H54 (cell line): ENCODE measurements at regions not wholly inside any gene's neighbourhood (a gene's known extent, or its start where the extent isn't known, plus 50 kb on each side); places are given as distances from the start of the nearest gene placed in this dataset.

ENCODE experiments used
- DNase-seq: peaks from one replicate; pipeline ENCODE4 v3.0.0; 2011; ENCODE audit warnings: low spot score, mixed read lengths; ENCODE audit not compliant: insufficient read length
- FAIRE-seq: peaks from 3 replicates; lab custom pipeline; 2011; peaks lifted over from hg19 to GRCh38; lab: Jason Lieb, UNC
- POLR2A ChIP-seq: IDR thresholded peaks from 2 replicates; pipeline ENCODE4 v1.6.1; 2011; ENCODE audit warnings: low read depth, mild to moderate bottlenecking, low read length

DNA sequence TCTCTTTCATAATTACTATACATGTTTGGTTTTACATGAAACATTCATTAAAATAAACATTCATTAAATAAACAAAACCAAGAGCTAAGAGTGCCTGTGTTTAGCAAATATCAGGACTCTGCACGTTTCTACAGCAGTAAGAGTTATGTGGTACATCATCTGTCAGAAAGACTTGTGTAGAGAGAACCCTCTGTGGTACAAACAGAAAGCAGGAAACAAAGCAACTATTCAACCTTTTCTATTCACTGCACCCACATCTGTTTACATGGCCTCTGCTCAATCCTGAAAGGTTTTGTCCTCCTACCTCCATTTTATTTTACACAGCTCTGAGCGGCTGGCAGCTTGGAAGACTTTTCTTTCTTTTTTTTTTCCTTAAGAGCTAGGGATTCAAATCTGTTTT, 90.7 kb upstream of the PCDH18 start:
- no peak for FAIRE-seq
- DNase-seq: no peak
- TF ChIP-seq POLR2A: no peak

DNA sequence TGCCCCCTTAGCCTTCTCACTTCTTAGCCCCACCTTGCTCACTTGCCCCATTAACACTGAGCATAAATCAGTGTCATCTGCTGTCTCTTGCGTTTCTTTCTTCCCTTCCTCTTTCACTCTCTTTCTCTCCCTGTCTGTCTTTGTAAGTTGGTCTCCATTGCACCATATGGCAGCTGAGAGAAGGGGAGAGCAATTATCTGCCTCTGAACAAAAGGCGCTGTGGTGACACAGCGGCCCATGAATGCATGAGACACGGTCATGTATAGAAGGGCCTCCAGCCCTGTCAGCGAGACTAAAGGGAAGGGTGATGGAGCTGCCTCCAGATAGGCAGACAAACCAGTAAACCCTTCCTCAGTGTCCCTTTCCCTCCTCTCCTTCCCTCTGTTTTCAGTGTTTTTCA, 88.8 kb upstream of the PCDH18 start:
- FAIRE-seq: no peak
- no peak for TF ChIP-seq POLR2A
- no peak for DNase-seq

DNA sequence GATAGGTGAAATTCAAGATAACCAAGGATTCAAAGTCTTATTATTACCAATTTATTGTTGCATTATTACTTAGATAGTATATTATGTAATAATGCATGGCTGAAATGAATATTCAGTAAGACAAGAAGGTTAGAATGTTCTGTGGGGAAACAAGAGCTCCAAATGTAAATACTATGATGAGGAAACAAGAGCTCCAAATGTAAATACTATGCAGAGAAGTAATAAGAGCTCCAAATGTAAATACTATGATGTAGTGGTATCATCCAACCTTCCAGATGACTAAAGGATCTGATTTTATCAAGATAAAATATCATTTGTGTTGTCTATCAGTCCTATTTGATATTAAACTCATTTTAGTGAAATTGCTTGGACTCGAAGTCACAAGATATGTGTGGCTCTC, 82.2 kb upstream of the PCDH18 start:
- TF ChIP-seq POLR2A: no peak
- FAIRE-seq (no peak), DNase-seq (no peak)

DNA sequence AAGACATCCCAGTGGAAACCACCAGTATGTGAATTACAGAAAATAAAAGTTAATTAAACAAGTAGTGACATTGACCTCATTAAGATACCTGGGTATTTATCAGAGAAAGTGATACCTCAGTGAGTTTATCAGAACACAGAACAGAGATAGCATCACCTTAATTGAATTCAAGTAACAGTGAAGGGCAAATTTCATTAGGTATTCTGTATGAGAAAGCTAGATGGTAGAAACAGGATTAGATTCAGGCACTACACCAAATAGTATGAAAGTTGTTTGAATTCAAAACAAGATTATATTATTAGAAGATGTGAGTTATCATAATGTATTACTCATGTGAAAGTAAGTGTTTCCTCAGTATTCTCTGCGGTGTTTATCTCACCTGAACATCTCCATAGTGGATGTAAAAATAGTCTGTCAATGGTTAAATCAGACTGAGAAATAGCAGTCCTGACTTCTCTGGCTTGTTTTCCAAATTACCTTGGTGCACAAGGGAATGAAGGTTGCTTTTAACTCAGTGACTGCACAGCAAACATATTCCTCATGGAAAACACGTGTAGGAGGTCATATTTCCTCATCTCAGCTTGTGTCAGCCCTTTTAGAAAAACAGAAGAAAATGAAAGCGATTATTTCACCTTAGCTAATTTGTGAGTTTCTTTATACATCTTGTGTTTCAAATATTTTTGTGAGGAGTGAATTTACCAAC, 79.9 kb upstream of the PCDH18 start:
- FAIRE-seq: no peak
- no peak for DNase-seq

DNA sequence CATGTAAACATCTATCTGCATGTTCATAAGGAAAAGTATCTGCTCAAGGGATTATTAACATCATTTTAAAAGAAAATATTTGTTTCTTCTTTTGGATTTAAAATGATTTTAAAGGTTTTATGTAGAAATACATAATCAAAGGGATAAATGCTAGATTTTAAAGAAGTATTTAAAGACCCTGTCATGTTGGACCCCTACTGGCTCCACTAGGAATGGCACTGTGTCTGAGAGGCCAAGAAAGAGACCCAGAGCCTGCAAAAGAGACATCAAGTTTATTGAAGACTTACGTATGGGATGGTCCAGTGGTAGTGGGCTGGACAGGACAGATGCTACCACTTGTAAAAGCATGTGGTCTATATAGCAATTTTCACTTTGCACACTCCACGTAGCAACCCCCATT, 78.7 kb upstream of the PCDH18 start:
- no peak for FAIRE-seq
- no peak for TF ChIP-seq POLR2A
- DNase-seq: no peak

More for the DNA sequence above, 79.9 kb upstream of the PCDH18 start:
- TF ChIP-seq POLR2A: no peak

DNA sequence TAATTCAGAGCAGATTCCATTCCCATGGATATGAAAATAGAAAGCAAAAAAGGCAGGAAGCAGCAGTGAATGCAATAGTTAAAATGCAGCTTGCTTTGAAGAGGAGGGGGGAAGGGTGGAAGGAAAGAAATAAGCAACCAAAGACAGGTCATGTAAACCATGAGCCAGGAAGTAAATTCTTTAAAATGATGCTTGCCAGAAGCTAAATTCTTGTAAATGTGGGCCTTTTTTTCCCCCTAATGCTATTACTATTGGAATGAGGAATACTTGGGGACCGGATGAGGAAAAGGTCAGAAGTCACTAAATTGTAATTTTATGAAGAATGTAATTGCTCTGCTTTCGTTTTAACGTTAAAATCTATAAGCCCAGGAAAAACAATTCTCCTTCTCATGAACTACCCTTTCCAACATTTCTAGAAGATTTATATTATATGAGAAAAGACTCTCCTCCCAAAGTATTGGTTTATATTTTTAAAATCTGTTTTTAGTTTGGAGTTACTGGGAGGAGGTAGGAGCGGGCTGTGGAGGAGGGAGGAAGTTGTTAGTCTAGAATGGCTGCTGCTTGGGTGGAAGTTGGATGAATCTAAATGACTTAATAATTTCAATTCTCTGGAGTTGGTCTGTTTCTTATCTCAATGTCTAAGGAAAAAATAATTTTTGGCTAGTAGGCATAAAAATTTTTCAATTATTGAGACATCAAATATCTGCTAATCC, 77.6 kb upstream of the PCDH18 start:
- no peak for TF ChIP-seq POLR2A
- DNase-seq: no peak
- FAIRE-seq: no peak

DNA sequence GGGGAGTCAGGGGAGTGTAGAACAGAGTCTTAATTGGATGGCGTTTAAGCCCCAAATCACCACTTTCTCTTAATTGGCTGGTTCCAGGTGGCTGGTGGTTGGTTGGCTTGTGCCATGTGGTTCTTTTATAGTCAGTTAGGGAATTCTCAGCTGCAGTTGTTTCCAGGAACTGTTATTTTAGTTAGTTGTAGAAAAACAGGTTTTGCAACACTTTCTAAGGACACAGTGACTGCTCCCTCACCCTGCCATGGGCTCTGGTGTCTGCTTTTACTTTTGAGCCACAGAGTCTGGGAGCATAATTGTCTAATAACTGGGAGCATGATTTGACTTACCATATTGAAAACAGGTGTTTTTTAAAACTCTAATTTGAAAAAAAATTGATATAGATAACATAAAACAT, 75.8 kb upstream of the PCDH18 start:
- FAIRE-seq: no peak
- no peak for TF ChIP-seq POLR2A

DNA sequence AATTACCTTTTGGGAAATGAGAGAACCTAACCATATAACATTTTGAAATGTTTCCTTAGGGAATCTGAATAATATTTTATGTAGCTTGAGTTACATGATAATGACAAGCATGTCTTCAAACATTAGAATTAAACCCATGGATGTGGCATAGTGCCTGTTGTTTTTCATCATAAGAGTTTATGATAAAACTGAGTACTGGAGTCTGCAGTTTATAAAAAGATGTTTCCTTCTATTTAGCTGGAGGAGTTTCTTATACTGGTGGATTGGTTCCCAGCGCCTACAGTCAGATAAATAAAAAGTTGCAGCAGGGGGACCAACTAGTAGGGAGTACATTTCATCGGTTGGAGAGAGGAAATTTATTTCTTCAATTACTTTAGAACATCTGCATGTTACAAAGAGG, 70.1 kb upstream of the PCDH18 start:
- no peak for DNase-seq
- TF ChIP-seq POLR2A: no peak
- FAIRE-seq: no peak

More for the DNA sequence above, 75.8 kb upstream of the PCDH18 start:
- DNase-seq: no peak

DNA sequence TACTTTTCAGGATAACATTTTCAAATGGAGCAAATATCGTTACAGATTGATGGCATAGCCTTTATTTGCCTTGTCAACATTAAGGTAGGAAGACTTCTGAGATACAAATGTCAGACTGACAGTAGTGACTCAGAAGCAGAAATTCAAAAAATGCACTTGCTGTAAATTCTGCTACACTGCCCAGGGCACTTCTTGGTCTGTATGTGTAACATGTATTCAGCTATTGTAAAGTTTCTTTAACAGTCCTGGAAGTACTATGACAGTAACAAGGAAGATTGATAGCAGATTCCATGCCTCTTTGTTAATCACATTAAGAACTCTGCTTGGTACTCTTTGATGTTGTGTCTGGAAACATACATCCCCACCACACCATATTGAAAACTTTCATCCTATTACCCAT, 69.6 kb upstream of the PCDH18 start:
- DNase-seq (no peak), FAIRE-seq (no peak)
- no peak for TF ChIP-seq POLR2A

DNA sequence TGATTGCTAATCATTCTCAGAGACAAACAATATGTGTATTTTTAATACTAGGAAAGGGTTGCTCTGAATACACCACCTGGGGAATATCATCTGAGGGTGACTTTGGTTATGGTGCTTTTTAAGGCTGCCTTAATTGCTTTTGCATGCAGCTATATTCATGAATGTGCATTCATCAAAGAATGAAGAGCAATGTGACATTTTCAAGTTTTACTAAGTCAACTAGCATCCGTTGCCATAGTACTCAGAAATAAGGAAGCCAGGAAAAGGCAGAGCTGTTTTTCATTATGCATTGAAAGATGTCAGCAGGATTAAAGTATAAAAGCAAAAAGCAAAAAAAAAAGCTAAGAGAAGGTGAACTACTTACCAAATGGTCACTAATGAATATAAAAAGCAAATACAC, 67.4 kb upstream of the PCDH18 start:
- FAIRE-seq: no peak
- DNase-seq: no peak

DNA sequence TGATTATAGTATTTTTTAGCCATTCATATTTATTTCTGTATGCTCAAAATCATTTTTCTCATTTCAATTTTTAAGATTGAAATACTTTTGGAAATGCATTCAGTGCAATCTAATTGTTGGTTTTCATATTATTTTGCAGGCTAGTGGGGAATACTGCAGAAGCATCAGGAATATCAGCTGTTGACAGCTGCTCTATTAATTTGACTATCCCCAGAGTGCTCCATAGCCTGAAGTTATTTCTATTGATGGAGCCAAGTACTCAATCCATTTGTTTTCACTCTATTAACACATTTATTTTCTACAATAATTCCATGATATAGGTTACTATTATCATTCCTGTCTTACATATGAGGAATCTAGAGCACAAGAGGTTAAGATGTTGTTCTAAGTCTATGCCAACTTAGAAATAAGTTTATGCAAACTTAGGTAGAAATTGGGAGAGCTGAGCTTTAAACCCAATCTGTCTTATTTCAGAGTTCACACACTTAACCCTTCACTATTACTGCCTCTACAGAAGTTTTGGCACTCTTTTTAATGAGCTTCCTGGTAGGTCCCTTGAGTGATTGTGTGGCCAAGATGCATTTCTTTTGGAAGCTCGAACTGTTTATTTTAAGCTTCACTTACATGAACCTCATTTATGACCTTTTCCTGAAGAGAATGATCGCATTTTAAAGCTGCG, 65.6 kb upstream of the PCDH18 start:
- DNase-seq (no peak), FAIRE-seq (no peak)
- no peak for TF ChIP-seq POLR2A

More for the DNA sequence above, 67.4 kb upstream of the PCDH18 start:
- no peak for TF ChIP-seq POLR2A

DNA sequence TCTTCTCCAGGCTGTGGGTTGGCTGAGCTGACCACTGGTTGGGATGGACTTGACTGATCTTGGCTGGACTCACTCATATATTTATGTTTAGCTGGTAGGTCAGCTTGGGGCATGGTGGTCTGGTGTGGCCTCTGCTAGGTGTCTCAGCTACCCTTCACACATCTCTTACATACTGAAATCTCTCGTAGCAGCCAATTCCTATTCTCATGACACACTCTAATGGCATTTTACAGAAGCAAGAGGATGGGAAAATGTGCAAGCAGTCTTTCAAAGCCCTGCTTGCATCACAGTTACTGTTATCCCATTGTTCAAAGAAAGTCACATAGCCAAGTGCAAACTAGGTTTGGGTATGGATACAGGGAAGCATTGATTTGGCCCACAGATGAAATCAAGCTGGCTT, 55.5 kb upstream of the PCDH18 start:
- no peak for TF ChIP-seq POLR2A

DNA sequence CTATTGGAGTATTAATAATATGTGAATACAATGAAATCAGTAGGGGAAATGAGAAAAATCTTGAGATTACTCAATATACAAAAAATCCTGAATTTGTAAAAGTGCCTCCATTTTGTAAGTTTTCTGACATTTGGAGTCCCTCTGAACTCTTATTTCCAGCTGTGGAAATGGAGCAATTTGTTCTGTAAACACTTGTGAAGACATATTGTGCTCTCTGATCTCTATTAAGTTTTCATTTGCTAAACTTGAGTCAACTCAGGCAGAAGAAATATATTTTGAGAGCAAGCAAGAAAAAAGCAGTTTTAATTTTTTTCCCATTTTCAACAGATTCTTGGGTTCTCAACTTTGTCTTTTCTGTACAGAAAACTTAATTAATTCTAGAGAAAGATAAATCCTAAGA, 51.4 kb upstream of the PCDH18 start:
- no peak for TF ChIP-seq POLR2A
- no peak for FAIRE-seq
- no peak for DNase-seq

More for the DNA sequence above, 55.5 kb upstream of the PCDH18 start:
- FAIRE-seq (no peak), DNase-seq (no peak)
